Type B pancreatic cell (in vitro differentiated cells): ENCODE measurements at regions not wholly inside any gene's neighbourhood (a gene's known extent, or its start where the extent isn't known, plus 50 kb on each side); places are given as distances from the start of the nearest gene placed in this dataset.

Source experiments
- DNase-seq: peaks from one replicate; pipeline ENCODE4 v3.0.0; 2021; ENCODE audit warnings: mixed read lengths; ENCODE audit not compliant: unreplicated experiment; ENCODE audit errors: extremely low spot score
- H3K27ac Mint-ChIP-seq: 2 replicates; pipeline ENCODE4 v1.8.0; 2021; ENCODE audit warnings: mild to moderate bottlenecking, mixed read lengths
- H3K27me3 Mint-ChIP-seq: 2 replicates; pipeline ENCODE4 v1.8.0; 2021; ENCODE audit warnings: mixed read lengths
- H3K36me3 Mint-ChIP-seq: 2 replicates; pipeline ENCODE4 v1.8.0; 2021; ENCODE audit warnings: mixed read lengths
- H3K4me1 Mint-ChIP-seq: one replicate; pipeline ENCODE4 v1.8.0; 2021; ENCODE audit warnings: mixed read lengths; ENCODE audit not compliant: unreplicated experiment
- H3K4me3 Mint-ChIP-seq: 2 replicates; pipeline ENCODE4 v1.8.0; 2021; ENCODE audit warnings: mild to moderate bottlenecking, mixed read lengths
- H3K9me3 Mint-ChIP-seq: 2 replicates; pipeline ENCODE4 v1.8.0; 2021; ENCODE audit warnings: mixed read lengths
- CTCF ChIP-seq: fragments of 200-600 bp; sonication (generic); conservative IDR thresholded peaks from 2 replicates; pipeline ENCODE4 v1.5.0; 2021; ENCODE audit warnings: antibody characterized with exemption, mild to moderate bottlenecking

- no peak for TF ChIP-seq CTCF
Observed at GRCh38 chr9:79813258-79813638, 241.5 kb downstream of the TLE4 start.

GRCh38 chr9:79812507-79813257 is 240.9 kb downstream of the TLE4 start:
- H3K4me1 Mint-ChIP-seq: peaks cover 18% of the 10 kb centered on the region

More at GRCh38 chr9:79813258-79813638, 241.5 kb downstream of the TLE4 start:
- peaks cover 23% of the 10 kb centered on the region for H3K4me1 Mint-ChIP-seq
- H3K27ac Mint-ChIP-seq: no peak overlapping the region
- no peak overlapping the region for H3K4me3 Mint-ChIP-seq
- peaks cover 15% of the 10 kb centered on the region for H3K27me3 Mint-ChIP-seq
- H3K36me3 Mint-ChIP-seq: no peaks in the 10 kb centered on the region
- DNase-seq: no peak
- H3K9me3 Mint-ChIP-seq: no peaks in the 10 kb centered on the region

GRCh38 chr9:79812099-79812498 is 240.3 kb downstream of the TLE4 start:
- no peaks in the 10 kb centered on the region for H3K36me3 Mint-ChIP-seq
- no peak overlapping the region for H3K4me3 Mint-ChIP-seq
- no peak for TF ChIP-seq CTCF
- H3K9me3 Mint-ChIP-seq: no peaks in the 10 kb centered on the region
- peaks cover 14% of the 10 kb centered on the region for H3K4me1 Mint-ChIP-seq
- peaks cover 15% of the 10 kb centered on the region for H3K27me3 Mint-ChIP-seq
- H3K27ac Mint-ChIP-seq: no peak overlapping the region
- no peak for DNase-seq

More at GRCh38 chr9:79812507-79813257, 240.9 kb downstream of the TLE4 start:
- Mint-ChIP-seq H3K36me3 (no peaks in the 10 kb centered on the region), H3K27ac (no peak overlapping the region), H3K4me3 (no peak overlapping the region), H3K27me3 (peaks cover 16% of the 10 kb centered on the region), H3K9me3 (no peaks in the 10 kb centered on the region)
- no peak for TF ChIP-seq CTCF
- no peak for DNase-seq

- no peaks in the 10 kb centered on the region for H3K9me3 Mint-ChIP-seq
- no peaks in the 10 kb centered on the region for H3K36me3 Mint-ChIP-seq
- peaks cover 14% of the 10 kb centered on the region for H3K4me1 Mint-ChIP-seq
- no peak overlapping the region for H3K27ac Mint-ChIP-seq
- no peak overlapping the region for H3K4me3 Mint-ChIP-seq
- DNase-seq: no peak
- TF ChIP-seq CTCF: no peak
- peaks cover 11% of the 10 kb centered on the region for H3K27me3 Mint-ChIP-seq
Observed at GRCh38 chr9:79809931-79810330, 238.2 kb downstream of the TLE4 start.

- H3K27ac Mint-ChIP-seq: no peak overlapping the region
- no peak for DNase-seq
- H3K4me1 Mint-ChIP-seq: peaks cover 14% of the 10 kb centered on the region
- H3K36me3 Mint-ChIP-seq: no peaks in the 10 kb centered on the region
- H3K9me3 Mint-ChIP-seq: no peaks in the 10 kb centered on the region
- H3K4me3 Mint-ChIP-seq: no peak overlapping the region
- H3K27me3 Mint-ChIP-seq: peaks cover 11% of the 10 kb centered on the region
- no peak for TF ChIP-seq CTCF
Observed at GRCh38 chr9:79809316-79809876, 237.6 kb downstream of the TLE4 start.
